HFFc6 (cell line): ENCODE measurements at regions not wholly inside any gene's neighbourhood (a gene's known extent, or its start where the extent isn't known, plus 50 kb on each side); places are given as distances from the start of the nearest gene placed in this dataset.

Source experiments
- DNase-seq: peaks from one replicate; pipeline ENCODE4 v3.0.0-alpha.2; 2018
- H3K27ac Mint-ChIP-seq: 2 replicates; pipeline ENCODE4 v1.8.0; 2020; ENCODE audit warnings: mild to moderate bottlenecking, mixed read lengths
- H3K27me3 Mint-ChIP-seq: 2 replicates; pipeline ENCODE4 v1.8.0; 2021; ENCODE audit warnings: mild to moderate bottlenecking, moderate library complexity, mixed read lengths; ENCODE audit not compliant: insufficient read depth
- H3K36me3 Mint-ChIP-seq: 2 replicates; pipeline ENCODE4 v1.8.0; 2021; ENCODE audit warnings: low read depth, mixed read lengths
- H3K4me1 Mint-ChIP-seq: 2 replicates; pipeline ENCODE4 v1.8.0; 2020; ENCODE audit warnings: low read depth, mixed read lengths
- H3K4me3 Mint-ChIP-seq: 2 replicates; pipeline ENCODE4 v1.8.0; 2020; ENCODE audit warnings: mild to moderate bottlenecking, moderate library complexity, mixed read lengths
- H3K9me3 Mint-ChIP-seq: 2 replicates; pipeline ENCODE4 v1.8.0; 2020; ENCODE audit warnings: mild to moderate bottlenecking, mixed read lengths
- TF ChIP-seq, protein P1 (sequence below): fragments of 200-600 bp; sonication (generic); IDR thresholded peaks from 2 replicates; pipeline ENCODE4 v1.5.0; 2021; ENCODE audit warnings: antibody characterized with exemption, mild to moderate bottlenecking

DNA sequence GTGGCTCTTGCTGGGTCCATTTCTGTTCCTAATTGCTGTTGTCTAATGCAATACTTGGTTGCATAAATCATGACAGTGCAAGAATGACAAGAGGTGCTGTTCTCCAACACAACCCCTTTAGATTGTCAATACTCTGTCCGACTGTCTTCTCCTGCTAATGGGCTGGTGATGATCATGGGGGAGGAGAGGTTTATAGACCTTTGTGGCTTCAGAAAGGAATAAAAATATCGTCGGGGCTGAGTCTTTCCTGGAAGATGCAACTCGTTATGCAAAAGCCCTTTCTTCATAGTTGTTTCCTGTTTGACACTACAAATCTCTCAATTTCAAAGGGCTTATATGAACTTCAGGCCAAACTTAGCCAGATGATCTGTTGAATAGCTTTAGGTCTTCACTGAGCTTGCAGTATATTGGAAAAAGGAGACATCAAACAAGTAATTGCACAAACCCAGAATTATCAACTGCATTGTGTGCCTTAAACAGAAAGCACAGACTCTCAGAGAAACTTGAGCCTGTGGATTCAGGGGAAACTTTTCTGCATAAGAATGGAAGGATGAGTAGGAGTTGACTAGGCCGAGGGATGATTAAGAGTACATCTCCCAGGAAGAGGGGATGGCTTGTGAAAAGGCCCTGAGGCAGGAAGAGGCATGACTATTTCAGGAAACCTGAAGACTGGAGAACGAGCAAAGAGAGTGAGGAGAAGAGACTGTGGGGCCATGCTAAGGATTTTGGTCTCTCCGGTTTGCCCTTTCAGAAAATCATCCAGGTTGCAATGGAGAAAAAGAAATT lies 107.6 kb downstream of the TSEN15 start:
- no peaks in the 10 kb centered on the region for H3K36me3 Mint-ChIP-seq

GRCh38 chr1:184160236-184160635 lies 108.7 kb downstream of the TSEN15 start:
- no peak overlapping the region for H3K27ac Mint-ChIP-seq
- no peaks in the 10 kb centered on the region for H3K27me3 Mint-ChIP-seq

More for the DNA sequence above, 107.6 kb downstream of the TSEN15 start:
- peak; percentile 48 for DNase-seq
- Mint-ChIP-seq H3K9me3 (no peaks in the 10 kb centered on the region), H3K27ac (no peak overlapping the region), H3K27me3 (no peaks in the 10 kb centered on the region; the same call in 1 of the 2 replicates), H3K4me3 (no peak overlapping the region), H3K4me1 (peaks cover 36% of the 10 kb centered on the region)
- TF ChIP-seq, protein P1, sequence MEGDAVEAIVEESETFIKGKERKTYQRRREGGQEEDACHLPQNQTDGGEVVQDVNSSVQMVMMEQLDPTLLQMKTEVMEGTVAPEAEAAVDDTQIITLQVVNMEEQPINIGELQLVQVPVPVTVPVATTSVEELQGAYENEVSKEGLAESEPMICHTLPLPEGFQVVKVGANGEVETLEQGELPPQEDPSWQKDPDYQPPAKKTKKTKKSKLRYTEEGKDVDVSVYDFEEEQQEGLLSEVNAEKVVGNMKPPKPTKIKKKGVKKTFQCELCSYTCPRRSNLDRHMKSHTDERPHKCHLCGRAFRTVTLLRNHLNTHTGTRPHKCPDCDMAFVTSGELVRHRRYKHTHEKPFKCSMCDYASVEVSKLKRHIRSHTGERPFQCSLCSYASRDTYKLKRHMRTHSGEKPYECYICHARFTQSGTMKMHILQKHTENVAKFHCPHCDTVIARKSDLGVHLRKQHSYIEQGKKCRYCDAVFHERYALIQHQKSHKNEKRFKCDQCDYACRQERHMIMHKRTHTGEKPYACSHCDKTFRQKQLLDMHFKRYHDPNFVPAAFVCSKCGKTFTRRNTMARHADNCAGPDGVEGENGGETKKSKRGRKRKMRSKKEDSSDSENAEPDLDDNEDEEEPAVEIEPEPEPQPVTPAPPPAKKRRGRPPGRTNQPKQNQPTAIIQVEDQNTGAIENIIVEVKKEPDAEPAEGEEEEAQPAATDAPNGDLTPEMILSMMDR: no peak

DNA sequence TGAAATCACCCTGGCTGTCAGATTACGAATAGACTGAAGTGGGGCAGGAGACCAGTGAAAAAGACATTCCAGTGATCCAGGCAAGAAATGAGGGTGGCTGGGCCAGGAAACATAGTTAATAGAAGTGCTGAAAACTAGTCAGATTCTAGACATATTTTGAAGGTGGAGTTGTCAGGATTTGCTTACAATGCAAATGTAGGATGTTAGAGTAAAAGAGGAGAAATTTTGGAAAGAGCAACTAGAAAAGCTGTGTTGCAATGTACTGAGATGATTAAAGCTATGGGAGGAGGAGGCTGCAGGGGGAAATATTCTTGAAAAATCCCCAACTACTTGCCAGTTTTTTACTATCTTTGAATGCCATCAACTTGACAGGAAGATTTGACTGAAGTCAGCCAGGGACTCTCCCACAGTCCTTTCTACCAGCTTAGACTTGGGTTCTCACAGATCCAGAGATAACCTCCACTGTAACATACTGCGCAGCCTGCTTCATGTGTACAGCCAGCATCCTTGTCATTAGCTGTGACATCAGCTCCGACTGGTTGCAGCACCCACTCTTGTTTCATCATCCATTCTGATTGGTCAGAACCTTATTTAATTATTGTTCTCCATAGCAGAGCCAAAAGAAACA lies 109.7 kb downstream of the TSEN15 start:
- Mint-ChIP-seq H3K27ac (no peak overlapping the region), H3K27me3 (no peaks in the 10 kb centered on the region), H3K9me3 (no peaks in the 10 kb centered on the region), H3K4me3 (peak overlapping the region; percentile 46), H3K36me3 (0 out of 2 replicates have a peak, but pooled peaks cover 5% of the 10 kb centered on the region), H3K4me1 (peaks cover 27% of the 10 kb centered on the region)
- TF ChIP-seq, protein P1: no peak
- peak; percentile 92 for DNase-seq

More at GRCh38 chr1:184160236-184160635, 108.7 kb downstream of the TSEN15 start:
- peak; percentile 96 for DNase-seq
- no peaks in the 10 kb centered on the region for H3K9me3 Mint-ChIP-seq
- 0 out of 2 replicates have a peak, but pooled peaks cover 2% of the 10 kb centered on the region for H3K36me3 Mint-ChIP-seq
- TF ChIP-seq, protein P1: no peak
- no peak overlapping the region for H3K4me3 Mint-ChIP-seq
- peaks cover 35% of the 10 kb centered on the region for H3K4me1 Mint-ChIP-seq

GRCh38 chr1:184162281-184162680 lies 110.8 kb downstream of the TSEN15 start:
- no peak overlapping the region for H3K4me3 Mint-ChIP-seq
- H3K27me3 Mint-ChIP-seq: no peaks in the 10 kb centered on the region
- no peak overlapping the region for H3K27ac Mint-ChIP-seq
- 0 out of 2 replicates have a peak, but pooled peaks cover 5% of the 10 kb centered on the region for H3K36me3 Mint-ChIP-seq
- no peak for DNase-seq
- TF ChIP-seq, protein P1: no peak
- H3K9me3 Mint-ChIP-seq: no peaks in the 10 kb centered on the region
- peaks cover 18% of the 10 kb centered on the region for H3K4me1 Mint-ChIP-seq

DNA sequence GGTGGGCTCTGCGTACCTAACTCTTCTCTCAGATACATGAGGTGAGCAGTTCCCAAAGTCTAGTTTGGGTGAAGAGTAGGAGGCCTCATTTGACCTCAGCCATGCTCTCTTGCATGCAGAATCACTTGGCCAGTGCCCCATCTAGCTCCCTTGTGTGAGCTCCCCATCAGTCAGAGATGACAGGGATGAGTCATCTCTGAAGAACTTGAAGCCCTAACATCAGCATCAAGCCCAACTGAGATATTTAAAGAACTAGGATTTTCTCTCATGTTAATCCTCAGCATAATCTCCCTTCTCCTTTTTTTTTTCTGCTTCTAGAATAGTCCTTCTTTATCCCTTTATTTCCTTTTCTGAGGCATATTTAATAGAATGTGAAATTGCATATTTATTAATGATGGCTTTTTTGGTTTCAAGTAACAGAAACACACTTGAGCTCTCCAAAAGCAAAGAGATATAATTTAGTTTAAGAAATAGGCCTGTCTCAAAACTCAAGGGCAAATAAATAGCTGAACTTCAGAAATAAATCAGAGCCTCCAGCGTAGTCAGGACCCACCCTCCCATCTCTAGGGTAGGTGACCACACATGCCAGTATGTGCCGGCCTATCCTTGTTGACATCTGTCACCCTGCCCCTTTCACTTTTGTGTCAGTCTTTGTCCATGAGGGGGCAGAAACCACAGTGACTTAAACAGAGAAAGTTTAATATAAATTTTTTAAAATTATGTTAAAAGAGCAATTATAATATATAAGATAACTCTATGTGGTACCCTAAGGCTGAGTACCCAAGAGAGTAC lies 112.3 kb downstream of the TSEN15 start:
- peak; percentile 50 for DNase-seq
- H3K4me1 Mint-ChIP-seq: peaks cover 18% of the 10 kb centered on the region
- no peaks in the 10 kb centered on the region for H3K27me3 Mint-ChIP-seq
- peak overlapping the region; percentile 41; the same call in 1 of the 2 replicates for H3K4me3 Mint-ChIP-seq
- no peaks in the 10 kb centered on the region for H3K9me3 Mint-ChIP-seq
- peak overlapping the region; percentile 29; the same call in 1 of the 2 replicates for H3K27ac Mint-ChIP-seq
- H3K36me3 Mint-ChIP-seq: 0 out of 2 replicates have a peak, but pooled peaks cover 5% of the 10 kb centered on the region
- TF ChIP-seq, protein P1: peak; percentile 34
